ENCODE measurements at regions not wholly inside any gene's neighbourhood (a gene's known extent, or its start where the extent isn't known, plus 50 kb on each side); places are given as distances from the start of the nearest gene placed in this dataset.

DNA sequence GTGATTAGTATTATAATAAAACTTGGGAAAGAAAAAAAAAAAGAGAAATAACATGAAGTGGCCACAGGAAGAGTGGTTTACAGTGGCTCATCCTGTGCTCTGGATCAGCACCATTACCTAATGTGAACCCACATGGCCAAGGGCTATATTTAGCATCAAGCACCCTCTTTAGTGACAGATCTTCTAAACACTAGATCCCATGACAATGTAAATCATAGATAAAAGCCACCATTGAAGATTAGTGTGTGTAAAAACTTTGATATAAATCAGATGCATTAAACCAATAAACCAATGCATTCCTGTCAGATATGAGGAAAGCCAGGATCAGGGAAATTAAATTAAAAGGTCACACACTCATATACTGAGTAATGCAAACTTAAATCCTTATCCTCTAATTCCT lies 400.6 kb upstream of the MAGEB18 start:
- TF ChIP-seq, protein P1, sequence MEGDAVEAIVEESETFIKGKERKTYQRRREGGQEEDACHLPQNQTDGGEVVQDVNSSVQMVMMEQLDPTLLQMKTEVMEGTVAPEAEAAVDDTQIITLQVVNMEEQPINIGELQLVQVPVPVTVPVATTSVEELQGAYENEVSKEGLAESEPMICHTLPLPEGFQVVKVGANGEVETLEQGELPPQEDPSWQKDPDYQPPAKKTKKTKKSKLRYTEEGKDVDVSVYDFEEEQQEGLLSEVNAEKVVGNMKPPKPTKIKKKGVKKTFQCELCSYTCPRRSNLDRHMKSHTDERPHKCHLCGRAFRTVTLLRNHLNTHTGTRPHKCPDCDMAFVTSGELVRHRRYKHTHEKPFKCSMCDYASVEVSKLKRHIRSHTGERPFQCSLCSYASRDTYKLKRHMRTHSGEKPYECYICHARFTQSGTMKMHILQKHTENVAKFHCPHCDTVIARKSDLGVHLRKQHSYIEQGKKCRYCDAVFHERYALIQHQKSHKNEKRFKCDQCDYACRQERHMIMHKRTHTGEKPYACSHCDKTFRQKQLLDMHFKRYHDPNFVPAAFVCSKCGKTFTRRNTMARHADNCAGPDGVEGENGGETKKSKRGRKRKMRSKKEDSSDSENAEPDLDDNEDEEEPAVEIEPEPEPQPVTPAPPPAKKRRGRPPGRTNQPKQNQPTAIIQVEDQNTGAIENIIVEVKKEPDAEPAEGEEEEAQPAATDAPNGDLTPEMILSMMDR (IDR thresholded peaks at IDR 0.05; ENCODE audit: control extremely low read depth in 1 of 3, insufficient read depth in 1 of 3, low read depth in 1 of 3, low read length in 3 of 3): no peak
- TF ChIP-seq CHD2 (IDR thresholded peaks at IDR 0.05; ENCODE audit: low read length): no peak
- TF ChIP-seq RXRA (IDR thresholded peaks at IDR 0.05; ENCODE audit: insufficient read depth, low read depth, low read length): no peak
